ENCODE measurements at regions not wholly inside any gene's neighbourhood (a gene's known extent, or its start where the extent isn't known, plus 50 kb on each side); places are given as distances from the start of the nearest gene placed in this dataset.

GRCh38 chr18:40739029-40739428, 1216.0 kb upstream of the PIK3C3 start:
- ATAC-seq (no peak), DNase-seq (ENCODE audit: low spot score) (no peak)
- intact Hi-C loops (cut with DNase I): no loop called here

GRCh38 chr18:40738321-40738880, 1216.6 kb upstream of the PIK3C3 start:
- ATAC-seq: no peak
- intact Hi-C loops (cut with DNase I): no loop called here

GRCh38 chr18:40708726-40709125, 1246.3 kb upstream of the PIK3C3 start:
- intact Hi-C loops (cut with DNase I): no loop called here
- ATAC-seq (no peak), DNase-seq (ENCODE audit: low spot score) (no peak)

More at GRCh38 chr18:40738321-40738880, 1216.6 kb upstream of the PIK3C3 start:
- DNase-seq (ENCODE audit: low spot score): no peak

GRCh38 chr18:40707797-40708196, 1247.2 kb upstream of the PIK3C3 start:
- DNase-seq (ENCODE audit: low spot score) (no peak), ATAC-seq (no peak)
- intact Hi-C loops (cut with DNase I): no loop called here

GRCh38 chr18:40698129-40698528, 1256.9 kb upstream of the PIK3C3 start:
- intact Hi-C loops (cut with DNase I): no loop called here
- DNase-seq (ENCODE audit: low spot score) (no peak), ATAC-seq (no peak)

- DNase-seq (ENCODE audit: low spot score): no peak
- intact Hi-C loops (cut with DNase I): no loop called here
- ATAC-seq: no peak
Measured at GRCh38 chr18:40695526-40695925, 1259.5 kb upstream of the PIK3C3 start.

- DNase-seq (ENCODE audit: low spot score) (no peak), ATAC-seq (no peak)
- intact Hi-C loops (cut with DNase I): no loop called here
Measured at GRCh38 chr18:40692871-40693270, 1262.2 kb upstream of the PIK3C3 start.

- no peak for DNase-seq (ENCODE audit: low spot score)
- intact Hi-C loops (cut with DNase I): no loop called here
- ATAC-seq: no peak
Measured at GRCh38 chr18:40690062-40690461, 1265.0 kb upstream of the PIK3C3 start.

- intact Hi-C loops (cut with DNase I): no loop called here
- DNase-seq (ENCODE audit: low spot score): no peak
- no peak for ATAC-seq
Measured at GRCh38 chr18:40687399-40687798, 1267.6 kb upstream of the PIK3C3 start.

- intact Hi-C loops (cut with DNase I): no loop called here
- DNase-seq (ENCODE audit: low spot score) (no peak), ATAC-seq (no peak)
Measured at GRCh38 chr18:40686836-40687235, 1268.2 kb upstream of the PIK3C3 start.

- no peak for DNase-seq (ENCODE audit: low spot score)
- intact Hi-C loops (cut with DNase I): no loop called here
- ATAC-seq: no peak
Measured at GRCh38 chr18:40685219-40685618, 1269.8 kb upstream of the PIK3C3 start.

GRCh38 chr18:40678318-40678717, 1276.7 kb upstream of the PIK3C3 start:
- intact Hi-C loops (cut with DNase I): no loop called here

GRCh38 chr18:40676668-40677067, 1278.4 kb upstream of the PIK3C3 start:
- ATAC-seq (no peak), DNase-seq (ENCODE audit: low spot score) (no peak)
- intact Hi-C loops (cut with DNase I): no loop called here

More at GRCh38 chr18:40678318-40678717, 1276.7 kb upstream of the PIK3C3 start:
- no peak for ATAC-seq
- DNase-seq (ENCODE audit: low spot score): no peak

- intact Hi-C loops (cut with DNase I): no loop called here
- DNase-seq (ENCODE audit: low spot score) (no peak), ATAC-seq (no peak)
Measured at GRCh38 chr18:40673150-40673549, 1281.9 kb upstream of the PIK3C3 start.

- no peak for DNase-seq (ENCODE audit: low spot score)
- intact Hi-C loops (cut with DNase I): no loop called here
- ATAC-seq: no peak
Measured at GRCh38 chr18:40672590-40672989, 1282.4 kb upstream of the PIK3C3 start.

GRCh38 chr18:40670668-40671375, 1284.2 kb upstream of the PIK3C3 start:
- ATAC-seq: no peak
- intact Hi-C loops (cut with DNase I): no loop called here
- DNase-seq (ENCODE audit: low spot score): no peak

- intact Hi-C loops (cut with DNase I): no loop called here
- DNase-seq (ENCODE audit: low spot score): no peak
- no peak for ATAC-seq
Measured at GRCh38 chr18:40662898-40663437, 1292.1 kb upstream of the PIK3C3 start.

- intact Hi-C loops (cut with DNase I): no loop called here
- no peak for ATAC-seq
- no peak for DNase-seq (ENCODE audit: low spot score)
Measured at GRCh38 chr18:40653682-40654081, 1301.4 kb upstream of the PIK3C3 start.

- intact Hi-C loops (cut with DNase I): no loop called here
- ATAC-seq (no peak), DNase-seq (ENCODE audit: low spot score) (no peak)
Measured at GRCh38 chr18:40652321-40652720, 1302.7 kb upstream of the PIK3C3 start.

GRCh38 chr18:40651163-40651562, 1303.9 kb upstream of the PIK3C3 start:
- intact Hi-C loops (cut with DNase I): no loop called here
- no peak for DNase-seq (ENCODE audit: low spot score)
- ATAC-seq: no peak
